SU-DHL-6 (cell line): ENCODE measurements at regions not wholly inside any gene's neighbourhood (a gene's known extent, or its start where the extent isn't known, plus 50 kb on each side); places are given as distances from the start of the nearest gene placed in this dataset.

Source experiments
- EZH2phosphoT487 ChIP-seq: fragments of 200-600 bp; sonication (generic), shearing (Covaris generic); conservative IDR thresholded peaks from 2 replicates; pipeline ENCODE4 v1.6.1; 2018; ENCODE audit warnings: mild to moderate bottlenecking, antibody characterized with exemption, low read length, moderate library complexity, mixed read lengths
- TF ChIP-seq, protein P1 (sequence below): fragments of 200-600 bp; sonication (generic); IDR thresholded peaks from one replicate; pipeline ENCODE4 v1.5.1; 2017; ENCODE audit warnings: antibody characterized with exemption, mild to moderate bottlenecking, low read length, moderate library complexity; ENCODE audit not compliant: insufficient read depth, poor library complexity, severe bottlenecking

DNA sequence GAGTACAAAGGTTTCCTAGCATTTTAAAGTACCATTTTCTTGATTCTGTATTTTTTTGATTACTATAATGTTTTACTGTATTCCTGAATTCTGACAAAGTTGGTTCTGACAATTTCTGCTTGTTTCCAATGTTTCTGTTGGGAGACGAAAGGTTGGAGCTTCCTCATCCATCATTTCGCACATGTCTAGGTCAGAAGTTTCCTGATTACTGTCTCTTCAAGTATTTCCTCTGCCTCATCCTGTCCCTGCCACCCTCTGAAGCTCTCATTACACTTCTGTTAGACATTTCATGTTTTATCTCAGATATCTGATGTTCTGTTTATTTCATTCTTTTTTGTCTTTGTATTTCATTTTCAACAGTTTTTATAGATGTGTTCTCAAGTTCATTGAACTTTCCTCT is 895.8 kb downstream of the TSN start:
- TF ChIP-seq, protein P1, sequence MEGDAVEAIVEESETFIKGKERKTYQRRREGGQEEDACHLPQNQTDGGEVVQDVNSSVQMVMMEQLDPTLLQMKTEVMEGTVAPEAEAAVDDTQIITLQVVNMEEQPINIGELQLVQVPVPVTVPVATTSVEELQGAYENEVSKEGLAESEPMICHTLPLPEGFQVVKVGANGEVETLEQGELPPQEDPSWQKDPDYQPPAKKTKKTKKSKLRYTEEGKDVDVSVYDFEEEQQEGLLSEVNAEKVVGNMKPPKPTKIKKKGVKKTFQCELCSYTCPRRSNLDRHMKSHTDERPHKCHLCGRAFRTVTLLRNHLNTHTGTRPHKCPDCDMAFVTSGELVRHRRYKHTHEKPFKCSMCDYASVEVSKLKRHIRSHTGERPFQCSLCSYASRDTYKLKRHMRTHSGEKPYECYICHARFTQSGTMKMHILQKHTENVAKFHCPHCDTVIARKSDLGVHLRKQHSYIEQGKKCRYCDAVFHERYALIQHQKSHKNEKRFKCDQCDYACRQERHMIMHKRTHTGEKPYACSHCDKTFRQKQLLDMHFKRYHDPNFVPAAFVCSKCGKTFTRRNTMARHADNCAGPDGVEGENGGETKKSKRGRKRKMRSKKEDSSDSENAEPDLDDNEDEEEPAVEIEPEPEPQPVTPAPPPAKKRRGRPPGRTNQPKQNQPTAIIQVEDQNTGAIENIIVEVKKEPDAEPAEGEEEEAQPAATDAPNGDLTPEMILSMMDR, result no peak
- TF ChIP-seq EZH2phosphoT487, result no peak
